Nucleus accumbens (tissue), 56 donors: ENCODE measurements at regions not wholly inside any gene's neighbourhood (a gene's known extent, or its start where the extent isn't known, plus 50 kb on each side); places are given as distances from the start of the nearest gene placed in this dataset.

ENCODE experiments used
- DNase-seq, 56 donors: peaks; one replicate each; lab custom pipeline; 2025; lab: John Stamatoyannopoulos, UW

DNA sequence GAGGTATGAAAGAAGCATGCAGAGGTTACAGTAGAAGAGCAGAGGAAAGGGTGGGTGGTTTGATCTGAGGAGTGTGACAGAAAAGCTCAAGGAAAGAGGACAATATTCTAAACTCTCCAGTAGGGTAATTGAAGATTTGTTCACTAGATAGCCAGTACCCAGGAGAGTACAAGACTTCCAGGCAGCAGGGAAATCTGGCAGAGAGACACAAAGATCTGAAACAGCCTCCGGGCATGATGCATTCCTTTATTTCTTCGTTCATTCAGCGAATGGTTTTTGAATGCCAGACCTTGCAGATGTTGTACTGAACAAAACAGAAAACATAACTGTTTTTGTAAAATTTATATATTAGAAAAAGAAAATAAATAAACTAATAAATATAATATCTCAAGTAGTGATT is 766.6 kb downstream of the FAT4 start:
- no peak for DNase-seq

GRCh38 chr4:126086041-126086440 is 771.3 kb downstream of the FAT4 start:
- no peak for DNase-seq

DNA sequence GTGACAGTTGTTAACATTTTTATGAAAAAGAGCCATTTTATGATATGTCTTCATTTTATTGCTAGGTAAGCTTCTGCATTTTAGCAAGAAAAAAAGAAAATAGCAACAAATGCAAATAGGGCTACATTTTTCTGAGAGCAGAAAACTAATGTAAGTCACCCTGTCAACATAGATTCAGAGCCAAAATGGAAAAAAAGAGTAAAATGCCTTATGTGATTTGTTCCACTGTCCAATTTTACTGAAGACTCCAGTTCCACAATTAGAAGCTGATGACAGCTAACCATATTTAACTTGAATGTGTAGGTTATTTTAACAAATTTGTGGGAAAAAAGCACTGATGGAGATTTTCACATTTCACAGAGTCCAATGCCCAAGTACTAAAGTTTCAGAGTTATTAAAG is 772.3 kb downstream of the FAT4 start:
- no peak for DNase-seq

- no peak for DNase-seq
Measured at GRCh38 chr4:126097155-126097799, 782.5 kb downstream of the FAT4 start.

GRCh38 chr4:126106658-126107057 is 791.9 kb downstream of the FAT4 start:
- DNase-seq: no peak

GRCh38 chr4:126109836-126110235 is 795.1 kb downstream of the FAT4 start:
- DNase-seq: no peak

GRCh38 chr4:126113058-126113457 is 798.3 kb downstream of the FAT4 start:
- DNase-seq: no peak

GRCh38 chr4:126123611-126124325 is 809.0 kb downstream of the FAT4 start:
- no peak for DNase-seq

DNA sequence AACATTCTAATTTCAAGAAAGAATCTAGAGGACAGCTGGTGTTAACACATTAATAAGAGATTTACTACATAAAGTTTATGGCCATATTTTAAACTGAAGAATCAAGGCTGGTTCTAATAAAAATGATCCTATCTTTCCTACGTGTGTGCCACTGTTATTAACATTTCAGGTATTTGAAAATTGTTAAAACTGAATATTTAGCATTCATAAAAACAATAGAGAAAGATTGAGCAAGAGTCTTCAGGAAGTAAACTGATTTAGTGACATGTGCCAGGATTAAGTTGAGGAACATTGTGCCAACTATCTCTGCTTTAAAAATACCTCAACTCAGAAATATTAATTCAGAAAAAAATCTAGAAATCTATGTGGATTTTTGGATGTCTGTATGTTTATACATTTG is 810.1 kb downstream of the FAT4 start:
- DNase-seq: no peak

DNA sequence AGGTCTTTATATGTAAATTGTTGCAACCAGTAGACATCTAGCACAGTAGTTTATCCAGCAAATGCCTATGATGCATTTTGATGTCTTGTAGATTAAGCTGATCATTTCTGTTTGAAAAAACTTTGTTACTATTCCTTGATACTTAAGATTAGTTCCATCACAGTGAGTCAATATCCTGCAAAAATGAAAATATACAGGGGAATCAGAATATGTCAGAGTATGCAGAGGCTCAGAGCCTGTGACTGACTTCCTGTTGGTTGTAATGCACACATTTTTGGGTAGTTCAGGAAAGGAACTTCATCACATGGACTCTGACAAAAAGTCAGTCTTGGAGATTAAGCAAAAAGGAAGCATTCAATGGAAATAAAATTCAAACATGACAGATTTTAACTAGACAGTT is 815.5 kb downstream of the FAT4 start:
- DNase-seq: no peak

- no peak for DNase-seq
Measured at GRCh38 chr4:126136922-126137781, 822.4 kb downstream of the FAT4 start.

- no peak for DNase-seq
Measured at GRCh38 chr4:126137782-126138170, 823.0 kb downstream of the FAT4 start.

GRCh38 chr4:126144543-126145237 is 829.9 kb downstream of the FAT4 start:
- DNase-seq: no peak

GRCh38 chr4:126168484-126168883 is 853.7 kb downstream of the FAT4 start:
- DNase-seq: no peak

- no peak for DNase-seq
Measured at GRCh38 chr4:126172126-126172525, 857.4 kb downstream of the FAT4 start.

GRCh38 chr4:126174627-126175026 is 859.9 kb downstream of the FAT4 start:
- no peak for DNase-seq

DNA sequence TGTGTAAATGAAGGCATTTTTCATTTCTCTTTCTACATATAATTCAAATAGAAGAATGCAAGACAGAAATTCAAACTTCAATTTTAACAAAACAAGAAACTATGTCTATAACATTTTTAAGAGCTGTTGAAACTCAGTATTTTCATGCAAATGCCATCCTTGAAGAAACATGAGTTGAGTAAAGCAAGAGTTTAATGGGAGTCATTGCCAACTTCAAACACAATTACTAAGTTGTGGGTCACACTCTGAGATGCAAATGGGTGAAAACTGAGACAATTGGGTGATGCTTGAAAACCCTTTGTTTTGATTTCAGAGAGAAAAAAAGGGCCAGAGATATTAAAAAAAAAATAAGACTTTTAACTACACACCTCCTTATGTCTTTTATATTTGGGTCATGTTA is 865.9 kb downstream of the FAT4 start:
- DNase-seq: no peak

DNA sequence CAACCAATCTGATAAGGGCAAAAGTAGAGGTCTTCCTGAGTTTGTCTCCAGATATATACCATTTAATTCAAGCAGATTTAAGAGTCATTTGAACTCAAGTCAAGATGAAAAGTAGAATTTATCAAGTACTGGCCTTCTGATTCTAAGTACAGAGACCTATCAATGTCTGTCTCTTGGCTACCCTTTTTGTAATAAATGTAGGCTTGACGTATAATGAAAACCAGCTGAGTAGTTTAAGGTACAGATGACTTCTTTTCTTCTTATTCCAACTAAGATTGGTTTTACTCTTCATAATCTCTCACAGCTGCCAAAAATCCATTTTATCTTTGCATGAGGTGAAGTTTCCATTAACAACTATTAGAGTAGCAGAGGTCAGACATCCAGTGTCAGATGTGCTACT is 867.6 kb downstream of the FAT4 start:
- DNase-seq: no peak

- DNase-seq: no peak
Measured at GRCh38 chr4:126182786-126183185, 868.0 kb downstream of the FAT4 start.

DNA sequence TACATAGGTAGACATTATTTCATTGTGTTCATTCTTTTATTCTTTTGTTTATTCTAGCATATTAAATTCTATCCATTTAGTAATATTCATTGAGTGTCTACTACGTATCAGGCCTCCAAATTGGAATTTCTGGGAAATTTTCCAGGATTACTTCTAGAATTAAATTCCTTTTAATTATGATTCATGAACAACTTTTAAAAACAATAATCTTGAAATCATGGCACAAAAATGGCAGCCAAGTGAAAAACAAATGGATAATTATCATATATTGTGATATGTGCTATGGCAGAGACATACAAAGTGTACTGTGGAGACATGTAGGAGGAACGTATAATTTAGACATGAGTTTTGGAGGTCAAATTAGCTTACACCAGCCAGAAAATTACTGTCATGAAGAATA is 868.5 kb downstream of the FAT4 start:
- no peak for DNase-seq

DNA sequence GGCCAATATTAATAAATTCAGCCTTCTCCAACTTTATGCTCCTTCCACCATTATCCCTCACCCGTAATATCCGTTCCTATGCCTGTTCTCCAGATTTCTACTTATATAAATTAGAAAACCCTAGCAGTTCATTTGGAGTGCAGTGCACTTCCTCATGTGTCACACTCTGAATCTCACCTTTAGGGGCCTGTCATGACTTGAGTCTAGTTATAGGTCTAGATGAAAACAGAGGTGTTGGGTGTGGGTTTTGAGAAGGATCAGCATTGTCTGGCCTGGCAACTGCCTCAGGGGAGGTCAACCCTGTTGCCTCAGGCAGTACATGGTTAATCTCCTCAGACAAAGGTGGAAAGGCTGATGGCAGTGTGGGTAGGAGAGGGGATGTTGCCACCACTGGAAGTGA is 876.8 kb downstream of the FAT4 start:
- no peak for DNase-seq
